GM18951 (cell line): ENCODE measurements at regions not wholly inside any gene's neighbourhood (a gene's known extent, or its start where the extent isn't known, plus 50 kb on each side); places are given as distances from the start of the nearest gene placed in this dataset.
"Not testable (repeated sequence)": the region's sequence is repeated elsewhere in the genome, so short reads cannot be mapped to it uniquely, and the experiment has no call there.

Experiments
- POLR2A ChIP-seq: IDR thresholded peaks from 4 replicates; pipeline ENCODE4 v1.6.1; 2011; ENCODE audit warnings: mild to moderate bottlenecking; ENCODE audit not compliant: insufficient read length, insufficient read depth; ENCODE audit errors: extremely low read depth
- in situ Hi-C: fragments of 300-500 bp; cut with MboI; formaldehyde crosslinking; loops from one replicate; pipeline ENCODE4 v1.12.0; 2022; ENCODE audit warnings: low sequenced_read_pairs, mixed read lengths, inconsistent platforms; ENCODE audit not compliant: unreplicated experiment

DNA sequence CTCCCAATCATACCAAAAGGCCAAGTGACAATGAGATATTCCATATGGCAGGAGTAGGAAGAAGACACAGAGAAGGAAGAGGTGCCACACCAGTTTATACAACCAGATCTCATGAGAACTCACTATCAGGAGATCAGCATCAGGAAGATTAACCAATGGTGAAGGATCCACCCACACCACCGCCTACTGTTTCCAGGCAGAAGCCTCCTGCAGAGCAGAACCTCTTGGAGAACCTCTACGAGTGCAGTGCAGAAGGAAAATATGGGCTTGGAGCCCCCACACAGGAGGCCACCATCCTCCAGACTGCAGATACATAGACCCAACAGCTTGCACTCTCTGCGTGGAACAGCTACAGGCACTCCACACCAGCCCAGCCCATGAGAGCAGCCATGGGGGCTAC, 264.4 kb downstream of the POTED start:
- in situ Hi-C loops, result not testable (repeated sequence)

DNA sequence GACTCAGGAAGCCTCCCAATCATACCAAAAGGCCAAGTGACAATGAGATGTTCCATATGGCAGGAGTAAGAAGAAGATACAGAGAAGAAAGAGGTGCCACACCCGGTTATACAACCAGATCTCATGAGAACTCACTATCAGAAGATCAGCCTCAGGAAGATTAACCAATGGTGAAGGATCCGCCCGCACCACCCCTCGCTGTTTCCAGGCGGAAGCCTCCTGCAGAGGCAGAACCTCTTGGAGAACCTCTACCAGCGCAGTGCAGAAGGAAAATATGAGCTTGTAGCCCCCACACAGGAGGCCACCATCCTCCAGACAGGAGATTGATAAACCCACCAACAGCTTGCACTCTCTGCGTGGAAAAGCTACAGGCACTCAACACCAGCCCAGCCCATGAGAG, 245.1 kb downstream of the POTED start:
- in situ Hi-C loops, result no loop called here
- TF ChIP-seq POLR2A, result no peak

DNA sequence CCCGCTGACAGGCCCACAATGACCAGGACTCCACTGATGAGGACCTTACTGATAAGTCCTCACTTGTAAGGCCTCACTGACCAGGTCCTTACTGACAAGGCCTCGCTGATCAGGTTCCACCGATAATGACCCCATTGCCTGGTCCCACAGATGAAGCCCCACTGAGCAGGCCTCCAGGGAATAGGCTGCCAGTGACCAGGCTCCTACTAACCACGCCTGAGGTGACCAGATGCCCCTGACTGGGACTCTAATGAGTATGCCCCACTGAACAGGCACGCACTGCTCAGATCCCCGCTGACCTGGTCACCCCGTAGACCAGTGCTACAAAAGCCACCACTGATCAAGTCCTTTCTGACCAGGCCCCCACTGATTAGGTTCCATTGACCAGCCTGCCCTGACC, 241.2 kb downstream of the POTED start:
- in situ Hi-C loops, result not testable (repeated sequence)

DNA sequence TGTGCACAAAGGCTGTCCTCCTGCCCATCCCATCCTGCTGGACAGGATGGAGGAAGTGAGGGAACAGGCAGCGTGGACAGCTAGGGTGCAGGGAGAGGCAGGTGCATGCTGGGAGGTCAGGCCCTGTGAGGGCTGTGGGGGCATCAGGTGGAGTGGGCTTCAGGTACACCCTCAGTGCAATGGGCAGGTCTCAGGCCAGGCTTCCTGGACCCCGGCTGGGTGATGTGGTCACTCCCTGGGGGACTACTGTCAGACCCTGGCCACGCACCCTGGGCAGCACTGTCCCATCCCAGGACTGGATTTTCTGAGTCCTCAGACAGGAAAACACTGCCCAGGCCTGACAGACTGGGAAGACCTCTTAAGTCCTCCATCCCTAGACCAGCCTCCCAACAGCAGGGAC, 239.9 kb downstream of the POTED start:
- in situ Hi-C loops, result not testable (repeated sequence)

DNA sequence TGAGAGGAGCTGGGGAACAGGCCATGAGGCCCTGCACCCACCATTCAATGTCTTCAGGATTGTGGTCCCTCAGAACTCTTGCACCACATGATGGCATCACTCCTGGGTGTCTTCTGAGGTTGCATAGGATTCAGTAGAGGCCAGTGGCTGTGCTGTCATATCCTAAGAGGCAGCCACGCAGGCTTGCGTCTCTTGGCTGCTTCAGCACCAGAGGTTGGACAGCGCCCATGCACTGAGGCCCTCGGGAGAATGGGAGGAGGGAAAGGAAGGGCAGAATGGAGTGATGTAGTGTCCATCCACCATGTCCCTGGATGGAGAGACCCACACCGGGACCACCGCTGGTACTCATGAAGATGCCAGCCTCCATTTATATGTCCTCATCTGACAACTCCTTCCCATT, 237.1 kb downstream of the POTED start:
- in situ Hi-C loops, result not testable (repeated sequence)

DNA sequence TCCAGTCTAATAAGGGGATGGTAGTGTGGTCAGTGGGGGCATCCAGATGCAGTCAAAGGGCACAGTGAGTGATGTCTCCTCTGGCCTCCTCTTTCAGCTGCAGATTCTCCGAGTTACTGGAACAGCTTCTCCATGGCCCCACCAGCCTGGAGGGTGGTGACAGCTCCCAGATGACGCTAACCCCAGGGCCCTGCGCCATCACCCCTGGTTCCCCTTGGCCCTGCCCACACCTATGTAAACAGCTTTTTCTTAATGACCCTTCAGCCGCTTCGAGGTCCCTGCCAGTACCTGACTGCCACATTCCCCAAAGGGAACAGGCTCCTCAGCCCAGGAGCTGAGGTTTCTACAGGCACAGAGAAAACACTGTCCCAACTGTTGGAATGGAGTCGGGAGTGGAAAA, 235.0 kb downstream of the POTED start:
- in situ Hi-C loops, result not testable (repeated sequence)

DNA sequence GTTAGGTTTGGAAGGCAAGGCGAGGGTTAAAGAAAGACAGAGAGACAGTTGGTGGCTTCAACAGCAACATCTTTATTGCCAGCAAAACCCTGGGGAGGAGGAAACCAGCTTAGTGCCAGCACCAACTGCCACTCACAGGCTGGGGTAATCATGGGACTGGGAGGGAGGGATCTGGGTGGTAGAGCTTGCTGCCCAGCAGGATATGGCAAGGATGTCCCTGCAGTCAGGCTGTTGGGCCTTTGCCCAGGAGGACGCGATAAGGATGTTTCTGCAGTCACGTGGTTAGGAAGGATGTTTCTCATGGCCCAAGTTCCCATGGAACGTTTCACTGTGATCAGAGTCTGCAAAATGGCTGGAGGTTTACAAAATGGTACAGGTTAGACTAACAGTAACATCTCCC, 233.5 kb downstream of the POTED start:
- in situ Hi-C loops, result not testable (repeated sequence)

DNA sequence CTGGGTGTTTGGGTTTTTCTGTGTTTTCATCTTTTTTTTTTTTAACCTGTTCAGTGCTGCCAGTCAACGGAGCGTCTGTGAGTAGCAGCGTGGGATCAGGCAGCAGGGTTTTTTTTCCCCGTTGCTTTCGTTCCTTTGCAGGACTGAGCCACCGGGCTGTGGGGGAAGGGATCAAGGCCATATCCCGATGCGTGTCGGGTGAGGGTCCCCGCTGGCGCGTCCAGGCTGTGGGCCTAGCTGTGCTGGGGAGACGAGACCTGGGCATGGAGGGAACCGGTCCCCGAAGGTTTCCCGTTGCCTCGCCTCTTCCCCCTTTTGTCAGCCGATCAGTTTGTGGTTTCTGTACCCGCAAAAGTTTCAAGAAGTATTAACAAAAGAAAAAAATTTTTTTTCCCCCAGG, 218.1 kb downstream of the POTED start:
- in situ Hi-C loops, result not testable (repeated sequence)

DNA sequence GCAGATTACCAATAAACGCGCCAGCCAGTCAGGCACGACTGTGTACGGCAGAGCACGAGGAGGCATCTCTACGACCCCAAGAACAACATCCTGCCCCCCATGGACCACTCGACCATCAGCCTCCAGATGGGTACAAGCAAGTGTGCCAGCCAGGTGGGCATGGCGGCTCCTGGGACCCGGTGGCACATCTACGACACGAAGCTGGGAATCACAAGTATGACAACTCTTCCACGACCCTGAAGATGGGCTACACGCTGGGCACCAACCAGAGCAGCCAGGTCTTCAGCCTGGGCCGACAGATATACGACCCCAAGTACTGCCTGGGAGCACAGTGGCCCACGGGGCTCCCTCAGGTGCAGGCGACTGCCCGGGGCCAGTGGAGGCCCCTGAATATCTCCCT, 217.6 kb downstream of the POTED start:
- TF ChIP-seq POLR2A, result no peak
- in situ Hi-C loops, result no loop called here

DNA sequence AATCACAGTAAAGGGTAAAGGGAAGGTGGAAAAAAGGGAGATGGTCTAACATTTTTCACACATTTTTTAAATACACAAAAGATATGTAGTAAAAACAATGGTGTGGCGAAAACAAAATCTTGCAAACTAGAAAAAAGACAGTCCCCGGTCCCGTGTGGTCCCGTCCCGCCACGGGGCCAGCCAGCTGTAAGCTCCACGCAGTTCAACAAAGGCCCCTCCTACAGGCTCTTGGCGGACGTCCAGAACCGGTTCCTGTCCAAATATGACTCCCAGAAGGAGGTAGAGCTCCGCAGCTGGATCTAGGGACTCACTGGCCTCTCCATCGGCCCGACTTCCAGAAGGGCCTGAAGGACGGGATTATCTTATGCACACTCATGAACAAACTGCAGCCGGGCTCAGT, 216.9 kb downstream of the POTED start:
- in situ Hi-C loops, result not testable (repeated sequence)

DNA sequence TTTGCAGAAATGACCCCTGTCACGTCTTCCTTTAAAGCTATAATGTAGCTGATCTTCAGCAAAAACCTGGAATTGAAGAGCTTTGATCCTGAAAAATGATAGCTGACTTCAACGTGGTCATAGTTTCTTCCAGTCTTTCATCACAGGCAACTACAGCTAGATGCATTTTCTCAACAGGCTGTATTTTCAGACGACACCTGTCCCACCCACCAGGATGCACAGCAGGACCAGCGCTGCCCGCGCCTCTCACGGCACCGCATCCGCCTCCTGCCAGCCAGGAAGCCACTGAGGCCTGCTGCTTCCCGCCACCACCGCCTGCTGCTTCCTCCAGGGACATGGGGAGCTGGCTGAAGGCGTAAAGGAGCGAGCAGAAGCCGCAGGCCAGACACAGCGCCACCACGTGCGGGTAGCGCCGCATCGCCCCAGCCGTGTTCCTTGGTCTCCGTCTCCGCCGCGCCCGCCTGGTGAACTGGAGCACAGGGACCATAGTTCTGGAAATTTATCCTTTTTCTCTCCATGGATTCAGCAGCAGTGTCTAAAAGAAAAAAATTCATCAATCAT, 215.7 kb downstream of the POTED start:
- in situ Hi-C loops, result not testable (repeated sequence)

DNA sequence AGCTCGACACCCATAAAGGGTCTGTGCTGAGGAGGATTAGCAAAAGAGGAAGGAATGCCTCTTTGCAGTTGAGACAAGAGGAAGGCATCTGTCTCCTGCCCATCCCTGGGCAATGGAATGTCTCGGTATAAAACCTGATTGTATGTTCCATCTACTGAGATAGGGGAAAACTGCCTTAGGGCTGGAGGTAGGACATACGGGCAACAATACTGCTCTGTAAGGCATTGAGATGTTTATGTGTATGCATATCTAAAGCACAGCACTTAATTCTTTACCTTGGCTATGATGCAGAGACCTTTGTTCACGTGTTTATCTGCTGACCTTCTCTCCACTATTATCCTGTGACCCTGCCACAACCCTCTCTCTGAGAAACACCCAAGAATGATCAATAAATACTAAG, 210.7 kb downstream of the POTED start:
- in situ Hi-C loops, result not testable (repeated sequence)

DNA sequence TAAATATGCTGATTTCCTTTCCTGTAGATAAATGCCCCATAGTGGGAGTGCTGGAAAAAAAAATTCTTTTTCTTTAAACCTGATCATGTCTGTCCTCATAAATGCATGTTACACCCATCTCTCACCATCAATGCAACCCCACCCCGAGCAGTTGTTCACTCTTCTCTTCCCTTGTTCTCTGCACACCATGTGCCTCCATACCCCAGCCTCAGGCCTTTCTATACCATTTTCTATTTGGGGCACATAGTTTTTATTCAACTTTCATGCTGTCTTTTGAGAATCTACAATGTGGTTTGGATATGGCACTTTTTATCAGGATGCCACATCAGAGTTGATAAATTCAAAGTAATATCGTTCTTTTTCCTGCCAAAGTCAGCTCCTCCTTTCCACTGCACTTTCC, 202.6 kb downstream of the POTED start:
- in situ Hi-C loops, result not testable (repeated sequence)

DNA sequence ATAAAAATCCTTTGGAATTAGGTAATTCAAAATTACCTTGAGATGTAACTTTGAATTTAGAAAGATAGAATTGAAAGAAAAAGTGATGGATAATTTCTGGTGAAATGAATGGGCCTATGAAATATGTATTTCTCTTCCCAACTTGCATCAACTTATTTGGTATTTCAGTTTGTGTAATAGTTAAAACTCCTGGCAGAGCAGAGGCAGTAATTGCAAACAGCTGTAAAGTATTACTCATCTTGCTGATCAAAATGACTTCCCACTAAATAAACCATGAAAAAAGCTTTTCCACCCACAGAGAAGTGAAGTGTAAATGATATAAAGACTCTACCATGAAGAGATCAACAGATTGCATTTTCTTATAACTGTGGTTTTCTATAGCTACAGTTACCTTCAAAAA, 201.0 kb downstream of the POTED start:
- in situ Hi-C loops, result not testable (repeated sequence)

DNA sequence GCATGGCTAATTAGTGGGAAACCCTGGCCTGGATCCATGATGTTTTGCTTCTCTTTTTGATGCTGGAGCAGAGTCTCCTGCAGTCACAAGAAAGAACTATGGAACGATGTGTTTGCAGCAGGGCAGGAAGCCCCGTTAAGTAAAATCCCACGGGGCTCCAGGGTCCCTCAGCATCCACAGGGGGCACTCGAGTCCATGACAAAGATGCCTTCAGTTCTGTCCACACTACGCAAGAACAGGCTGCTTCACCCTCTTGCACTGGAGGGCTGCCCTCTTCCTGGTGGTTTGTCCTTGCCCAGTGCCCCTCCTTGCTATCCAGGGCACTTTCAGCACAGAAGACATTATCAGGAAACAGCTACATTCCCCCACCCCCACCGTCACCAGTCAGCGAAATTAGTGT, 196.9 kb downstream of the POTED start:
- in situ Hi-C loops, result not testable (repeated sequence)

DNA sequence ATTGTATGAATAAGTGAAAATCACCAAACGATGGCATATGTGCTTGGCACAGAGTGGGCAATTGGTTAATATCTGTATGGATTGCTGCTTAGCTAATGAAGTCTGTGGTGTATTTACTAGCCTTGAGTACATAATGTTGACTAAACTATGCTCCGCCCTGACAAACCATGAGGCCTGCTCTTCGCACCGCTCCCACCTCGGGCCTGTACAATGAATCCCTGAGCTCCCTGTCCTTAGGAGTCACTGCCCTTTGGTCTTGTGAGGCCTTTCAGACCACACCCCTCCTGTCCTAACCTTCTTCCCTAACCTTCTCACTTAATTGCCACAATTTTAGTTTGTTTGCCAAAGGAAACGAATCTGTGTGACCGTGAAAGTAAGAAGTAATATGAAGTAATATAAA, 193.2 kb downstream of the POTED start:
- in situ Hi-C loops, result not testable (repeated sequence)
